ENCODE measurements at regions not wholly inside any gene's neighbourhood (a gene's known extent, or its start where the extent isn't known, plus 50 kb on each side); places are given as distances from the start of the nearest gene placed in this dataset.
"Not testable (repeated sequence)": the region's sequence is repeated elsewhere in the genome, so short reads cannot be mapped to it uniquely, and the experiment has no call there.

- DNase-seq, result no peak
Measured at GRCh38 chr11:88061111-88061510, 114.1 kb downstream of the RAB38 start.

GRCh38 chr11:88059326-88059725 is 115.9 kb downstream of the RAB38 start:
- no peak for DNase-seq

GRCh38 chr11:88051396-88051795 is 123.8 kb downstream of the RAB38 start:
- no peak for DNase-seq

- DNase-seq, result no peak
Measured at GRCh38 chr11:88050247-88050646, 125.0 kb downstream of the RAB38 start.

GRCh38 chr11:88045288-88045687 is 130.0 kb downstream of the RAB38 start:
- not testable (repeated sequence) for DNase-seq

- DNase-seq, result not testable (repeated sequence)
Measured at GRCh38 chr11:88044658-88045057, 130.6 kb downstream of the RAB38 start.

- no peak for DNase-seq
Measured at GRCh38 chr11:88043149-88043548, 132.1 kb downstream of the RAB38 start.

GRCh38 chr11:88042647-88043046 is 132.6 kb downstream of the RAB38 start:
- no peak for DNase-seq

GRCh38 chr11:88042238-88042637 is 133.0 kb downstream of the RAB38 start:
- no peak for DNase-seq

GRCh38 chr11:88041679-88042078 is 133.6 kb downstream of the RAB38 start:
- no peak for DNase-seq

GRCh38 chr11:88040148-88040496 is 135.1 kb downstream of the RAB38 start:
- DNase-seq, result no peak

GRCh38 chr11:88039476-88040147 is 135.6 kb downstream of the RAB38 start:
- no peak for DNase-seq

- no peak for DNase-seq
Measured at GRCh38 chr11:88038063-88038462, 137.2 kb downstream of the RAB38 start.

GRCh38 chr11:88036701-88037100 is 138.5 kb downstream of the RAB38 start:
- no peak for DNase-seq

GRCh38 chr11:88035271-88035670 is 140.0 kb downstream of the RAB38 start:
- DNase-seq, result no peak

GRCh38 chr11:88017666-88018065 is 157.6 kb downstream of the RAB38 start:
- DNase-seq, result no peak

- DNase-seq, result peak; percentile 62
Measured at GRCh38 chr11:88016392-88017170, 158.7 kb downstream of the RAB38 start.

- DNase-seq, result no peak
Measured at GRCh38 chr11:88015170-88015569, 160.1 kb downstream of the RAB38 start.

- no peak for DNase-seq
Measured at GRCh38 chr11:88013508-88014065, 161.7 kb downstream of the RAB38 start.

- no peak for DNase-seq
Measured at GRCh38 chr11:88012456-88012855, 162.8 kb downstream of the RAB38 start.

- DNase-seq, result no peak
Measured at GRCh38 chr11:87976009-87976408, 199.2 kb downstream of the RAB38 start.

- DNase-seq, result no peak
Measured at GRCh38 chr11:87974797-87975196, 200.4 kb downstream of the RAB38 start.

GRCh38 chr11:87972133-87972532 is 203.1 kb downstream of the RAB38 start:
- no peak for DNase-seq

GRCh38 chr11:87971354-87971753 is 203.9 kb downstream of the RAB38 start:
- no peak for DNase-seq

Measured in CD4-positive, alpha-beta T cell treated with Interleukin-6 for 4 hours (primary cell).